ENCODE measurements at regions not wholly inside any gene's neighbourhood (a gene's known extent, or its start where the extent isn't known, plus 50 kb on each side); places are given as distances from the start of the nearest gene placed in this dataset.

DNA sequence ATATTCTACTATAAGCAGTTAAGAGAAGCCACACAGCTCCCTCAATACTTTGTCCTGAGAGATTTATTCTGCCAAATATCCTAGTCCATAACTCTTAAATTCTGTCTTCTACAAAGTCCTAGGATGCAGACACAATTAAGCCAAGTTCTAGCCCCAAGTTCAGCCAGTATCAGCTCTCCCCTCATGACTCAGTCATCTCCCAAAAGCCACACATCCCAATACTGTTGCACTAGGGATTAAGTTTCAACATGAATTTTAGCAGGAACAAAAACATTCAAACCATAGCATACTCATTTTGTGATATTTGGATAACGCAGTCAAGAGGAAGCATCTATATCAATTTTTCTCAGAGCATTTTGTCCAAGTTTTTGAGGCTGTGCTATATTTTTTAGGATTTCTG is 277.4 kb downstream of the FZD1 start:
- 76 to 91% methylated on average over 1 of the region's 1 CpG for WGBS, 2 donors
- DNase-seq (no peak), ATAC-seq (no peak)
- Histone ChIP-seq H3K27me3 (no peaks in the 10 kb centered on the region), H3K4me3 (no peak overlapping the region), H3K36me3 (replicated peaks in 1 of 2; ENCODE audit: insufficient read depth in 1 of 2, low read depth in 2 of 2) (no peaks in the 10 kb centered on the region), H3K27ac (no peak overlapping the region), H3K9me3 (no peaks in the 10 kb centered on the region), H3K4me1 (no peaks in the 10 kb centered on the region)
- intact Hi-C loops (cut with DNase I): no loop called here
- TF ChIP-seq POLR2A (IDR thresholded peaks at IDR 0.05): no peak
- no peak for TF ChIP-seq CTCF (IDR thresholded peaks at IDR 0.05)

- Histone ChIP-seq H3K27me3 (no peaks in the 10 kb centered on the region), H3K9me3 (no peaks in the 10 kb centered on the region), H3K4me3 (no peak overlapping the region), H3K27ac (no peak overlapping the region), H3K36me3 (replicated peaks in 1 of 2; ENCODE audit: insufficient read depth in 1 of 2, low read depth in 2 of 2) (no peaks in the 10 kb centered on the region), H3K4me1 (no peaks in the 10 kb centered on the region)
- WGBS, 2 donors: 65 to 69% methylated on average over 1 of the region's 1 CpG
- DNase-seq (no peak), ATAC-seq (no peak)
- TF ChIP-seq CTCF (IDR thresholded peaks at IDR 0.05) (no peak), POLR2A (IDR thresholded peaks at IDR 0.05) (no peak)
- intact Hi-C loops (cut with DNase I): no loop called here
Observed at GRCh38 chr7:91543646-91544045, 279.4 kb downstream of the FZD1 start.

GRCh38 chr7:91549878-91550277 is 285.6 kb downstream of the FZD1 start:
- Histone ChIP-seq H3K27ac (no peak overlapping the region), H3K4me3 (no peak overlapping the region), H3K4me1 (no peaks in the 10 kb centered on the region), H3K36me3 (replicated peaks in 1 of 2; ENCODE audit: insufficient read depth in 1 of 2, low read depth in 2 of 2) (no peaks in the 10 kb centered on the region), H3K9me3 (no peaks in the 10 kb centered on the region), H3K27me3 (no peaks in the 10 kb centered on the region)
- WGBS, 2 donors: 60 to 71% methylated on average over 1 of the region's 1 CpG
- DNase-seq (no peak), ATAC-seq (no peak)
- intact Hi-C loops (cut with DNase I): no loop called here
- no peak for TF ChIP-seq POLR2A (IDR thresholded peaks at IDR 0.05)
- no peak for TF ChIP-seq CTCF (IDR thresholded peaks at IDR 0.05)

- intact Hi-C loops (cut with DNase I): no loop called here
- WGBS, 2 donors: 37 to 77% methylated on average over 1 of the region's 1 CpG
- DNase-seq: no peak
- no peaks in the 10 kb centered on the region for H3K4me1 ChIP-seq
- no peak overlapping the region for H3K4me3 ChIP-seq
- H3K27me3 ChIP-seq: no peaks in the 10 kb centered on the region
- H3K27ac ChIP-seq: no peak overlapping the region
- no peaks in the 10 kb centered on the region for H3K9me3 ChIP-seq
- no peak for ATAC-seq
- no peaks in the 10 kb centered on the region for H3K36me3 ChIP-seq (replicated peaks in 1 of 2; ENCODE audit: insufficient read depth in 1 of 2, low read depth in 2 of 2)
- TF ChIP-seq POLR2A (IDR thresholded peaks at IDR 0.05): no peak
Observed at GRCh38 chr7:91550931-91551330, 286.7 kb downstream of the FZD1 start.

DNA sequence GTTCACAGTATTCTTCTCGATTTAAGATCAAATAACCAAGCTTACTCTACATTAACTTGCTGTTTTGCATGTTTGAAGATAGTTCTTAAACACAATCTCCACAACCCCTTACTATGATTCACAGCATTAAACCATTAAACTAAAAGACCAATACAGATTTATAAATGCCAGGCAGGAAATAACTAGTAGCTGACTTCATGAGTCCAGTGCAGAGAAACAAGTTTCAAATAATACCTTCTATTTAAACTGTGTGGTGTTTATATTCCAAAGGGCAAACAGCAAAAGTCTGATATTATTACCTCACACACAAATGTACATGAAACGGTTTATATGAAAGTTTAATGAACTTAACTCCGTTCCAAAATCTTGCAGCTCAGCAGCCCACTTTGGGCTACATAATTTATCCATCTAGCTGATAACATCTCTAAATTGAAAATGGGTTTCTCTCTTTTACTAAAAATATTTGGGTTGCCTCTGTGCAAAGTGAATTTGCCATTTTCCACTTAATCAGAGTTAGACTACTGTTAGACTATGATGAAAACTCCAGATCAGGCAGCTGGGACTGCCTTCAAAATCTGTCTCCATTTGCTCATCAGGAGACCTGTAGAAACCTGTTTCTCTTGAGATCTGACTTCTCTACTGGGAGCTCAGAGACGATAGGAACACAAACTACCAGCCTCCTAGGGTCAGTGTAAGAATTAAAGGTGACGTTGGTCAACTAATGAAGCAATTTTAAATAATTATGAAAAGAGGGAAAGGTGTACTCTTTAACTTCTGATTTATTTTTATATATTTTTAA is 287.3 kb downstream of the FZD1 start:
- TF ChIP-seq POLR2A (IDR thresholded peaks at IDR 0.05): no peak
- no peak overlapping the region for H3K4me3 ChIP-seq
- no peak for DNase-seq
- 57 to 63% methylated on average over 5 of the region's 5 CpGs for WGBS, 2 donors
- intact Hi-C loops (cut with DNase I): no loop called here
- H3K9me3 ChIP-seq: no peaks in the 10 kb centered on the region
- H3K27me3 ChIP-seq: no peaks in the 10 kb centered on the region
- no peaks in the 10 kb centered on the region for H3K36me3 ChIP-seq (replicated peaks in 1 of 2; ENCODE audit: insufficient read depth in 1 of 2, low read depth in 2 of 2)
- H3K4me1 ChIP-seq: no peaks in the 10 kb centered on the region
- H3K27ac ChIP-seq: no peak overlapping the region
- ATAC-seq: no peak

GRCh38 chr7:91553410-91553895 is 289.2 kb downstream of the FZD1 start:
- 80 to 83% methylated on average over 3 of the region's 3 CpGs for WGBS, 2 donors
- ATAC-seq: no peak
- DNase-seq: no peak
- intact Hi-C loops (cut with DNase I): no loop called here
- Histone ChIP-seq H3K27ac (no peak overlapping the region), H3K36me3 (replicated peaks in 1 of 2; ENCODE audit: insufficient read depth in 1 of 2, low read depth in 2 of 2) (no peaks in the 10 kb centered on the region), H3K4me1 (no peaks in the 10 kb centered on the region), H3K4me3 (no peak overlapping the region), H3K27me3 (no peaks in the 10 kb centered on the region), H3K9me3 (no peaks in the 10 kb centered on the region)
- TF ChIP-seq POLR2A (IDR thresholded peaks at IDR 0.05): no peak
- TF ChIP-seq CTCF (IDR thresholded peaks at IDR 0.05): no peak
